ENCODE measurements at regions not wholly inside any gene's neighbourhood (a gene's known extent, or its start where the extent isn't known, plus 50 kb on each side); places are given as distances from the start of the nearest gene placed in this dataset.

DNA sequence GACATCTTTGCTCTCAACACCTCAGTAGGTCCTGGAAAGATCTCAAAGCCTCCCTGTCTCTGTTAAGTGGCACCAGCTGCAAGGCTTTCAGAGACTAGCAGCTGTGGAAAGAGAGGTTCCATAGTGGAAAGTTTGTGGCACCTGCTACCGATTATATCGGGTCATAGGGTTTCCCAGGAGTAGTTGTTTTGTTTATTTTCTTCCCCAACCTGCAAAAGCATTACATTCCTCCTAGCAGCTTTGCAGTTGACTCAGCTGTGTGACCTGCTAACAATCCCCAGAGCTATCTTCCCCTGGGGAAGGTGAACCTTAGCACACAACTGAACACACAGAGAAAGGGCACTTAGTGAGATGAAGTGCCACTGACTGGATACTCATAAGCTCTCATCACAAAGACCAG, 598.9 kb upstream of the GRM7 start:
- Mint-ChIP-seq H3K27me3 (ENCODE audit: low read depth, unreplicated experiment) (no peaks in the 10 kb centered on the region), H3K4me1 (ENCODE audit: low read depth, unreplicated experiment) (no peaks in the 10 kb centered on the region), H3K36me3 (ENCODE audit: low read depth, unreplicated experiment) (no peaks in the 10 kb centered on the region), H3K4me3 (ENCODE audit: unreplicated experiment) (no peak overlapping the region), H3K9me3 (ENCODE audit: unreplicated experiment) (no peaks in the 10 kb centered on the region), H3K27ac (ENCODE audit: unreplicated experiment) (no peak overlapping the region)
- Histone ChIP-seq H3K36me3 (ENCODE audit: insufficient read depth, low read length) (no peaks in the 10 kb centered on the region), H3K9me3 (ENCODE audit: insufficient read depth, low read depth, low read length) (no peaks in the 10 kb centered on the region), H3K27ac (ENCODE audit: low read depth, low read length) (no peak overlapping the region), H3K79me2 (ENCODE audit: insufficient read depth, low read length) (no peaks in the 10 kb centered on the region), H3K4me1 (ENCODE audit: insufficient read depth, low read length) (no peaks in the 10 kb centered on the region), H3K27me3 (ENCODE audit: insufficient read depth, low read length) (no peaks in the 10 kb centered on the region), H4K20me1 (ENCODE audit: insufficient read depth, low read length) (no peaks in the 10 kb centered on the region), H3K4me2 (ENCODE audit: low read length) (no peak overlapping the region), H3K9ac (ENCODE audit: low read length) (no peak overlapping the region), H3K4me3 (ENCODE audit: insufficient read depth, low read depth, low read length) (no peak overlapping the region), H2AFZ (ENCODE audit: low read depth, low read length) (no peak overlapping the region)
- no peak for FAIRE-seq
- TF ChIP-seq CTCF (IDR thresholded peaks at IDR 0.05; ENCODE audit: insufficient read depth, low read depth, low read length) (no peak), EZH2 (IDR thresholded peaks at IDR 0.05; ENCODE audit: insufficient read depth, low read length) (no peak)
- DNase-seq (ENCODE audit: low read depth): no peak

DNA sequence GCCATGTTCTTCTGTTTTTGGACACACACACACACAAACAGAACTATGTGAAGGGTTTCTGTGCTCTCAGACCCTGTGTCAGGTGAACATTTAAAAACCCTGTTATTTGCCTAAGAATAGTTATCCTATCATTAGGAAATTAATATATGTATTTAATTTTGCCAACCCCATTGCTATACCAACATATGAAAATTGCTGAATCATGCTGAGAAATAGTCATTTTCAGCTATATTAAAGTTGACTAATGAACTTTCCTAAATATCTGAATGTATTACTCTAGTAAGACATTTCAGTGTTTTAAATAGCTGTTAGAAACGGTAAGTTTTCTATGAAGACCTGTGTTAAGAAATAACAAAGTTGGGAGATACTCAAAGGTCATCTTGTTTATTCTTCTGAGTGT, 596.9 kb upstream of the GRM7 start:
- no peak overlapping the region for H3K4me3 ChIP-seq (ENCODE audit: insufficient read depth, low read depth, low read length)
- H3K27me3 ChIP-seq (ENCODE audit: insufficient read depth, low read length): no peaks in the 10 kb centered on the region
- H3K9ac ChIP-seq (ENCODE audit: low read length): no peak overlapping the region
- TF ChIP-seq EZH2 (IDR thresholded peaks at IDR 0.05; ENCODE audit: insufficient read depth, low read length): no peak
- no peak for TF ChIP-seq CTCF (IDR thresholded peaks at IDR 0.05; ENCODE audit: insufficient read depth, low read depth, low read length)
- H4K20me1 ChIP-seq (ENCODE audit: insufficient read depth, low read length): no peaks in the 10 kb centered on the region
- H3K27ac Mint-ChIP-seq (ENCODE audit: unreplicated experiment): no peak overlapping the region
- no peaks in the 10 kb centered on the region for H3K4me1 ChIP-seq (ENCODE audit: insufficient read depth, low read length)
- H3K27ac ChIP-seq (ENCODE audit: low read depth, low read length): no peak overlapping the region
- H3K79me2 ChIP-seq (ENCODE audit: insufficient read depth, low read length): no peaks in the 10 kb centered on the region
- no peak overlapping the region for H2AFZ ChIP-seq (ENCODE audit: low read depth, low read length)
- H3K4me2 ChIP-seq (ENCODE audit: low read length): no peak overlapping the region
- no peak for FAIRE-seq
- H3K4me3 Mint-ChIP-seq (ENCODE audit: unreplicated experiment): no peak overlapping the region
- H3K36me3 ChIP-seq (ENCODE audit: insufficient read depth, low read length): no peaks in the 10 kb centered on the region
- H3K9me3 Mint-ChIP-seq (ENCODE audit: unreplicated experiment): peaks cover 3% of the 10 kb centered on the region
- H3K4me1 Mint-ChIP-seq (ENCODE audit: low read depth, unreplicated experiment): no peaks in the 10 kb centered on the region
- no peaks in the 10 kb centered on the region for H3K27me3 Mint-ChIP-seq (ENCODE audit: low read depth, unreplicated experiment)
- H3K9me3 ChIP-seq (ENCODE audit: insufficient read depth, low read depth, low read length): no peaks in the 10 kb centered on the region
- DNase-seq (ENCODE audit: low read depth): no peak
- no peaks in the 10 kb centered on the region for H3K36me3 Mint-ChIP-seq (ENCODE audit: low read depth, unreplicated experiment)

GRCh38 chr3:6264906-6265305, 596.0 kb upstream of the GRM7 start:
- H3K4me3 ChIP-seq (ENCODE audit: insufficient read depth, low read depth, low read length): no peak overlapping the region
- no peak overlapping the region for H3K4me3 Mint-ChIP-seq (ENCODE audit: unreplicated experiment)

More at GRCh38 chr3:6264906-6265305, 596.0 kb upstream of the GRM7 start:
- no peak overlapping the region for H2AFZ ChIP-seq (ENCODE audit: low read depth, low read length)
- H3K27me3 ChIP-seq (ENCODE audit: insufficient read depth, low read length): no peaks in the 10 kb centered on the region
- no peaks in the 10 kb centered on the region for H3K27me3 Mint-ChIP-seq (ENCODE audit: low read depth, unreplicated experiment)
- no peak overlapping the region for H3K27ac Mint-ChIP-seq (ENCODE audit: unreplicated experiment)
- H3K4me1 ChIP-seq (ENCODE audit: insufficient read depth, low read length): no peaks in the 10 kb centered on the region
- no peak overlapping the region for H3K4me2 ChIP-seq (ENCODE audit: low read length)
- TF ChIP-seq EZH2 (IDR thresholded peaks at IDR 0.05; ENCODE audit: insufficient read depth, low read length): no peak
- TF ChIP-seq CTCF (IDR thresholded peaks at IDR 0.05; ENCODE audit: insufficient read depth, low read depth, low read length): no peak
- H3K4me1 Mint-ChIP-seq (ENCODE audit: low read depth, unreplicated experiment): no peaks in the 10 kb centered on the region
- DNase-seq (ENCODE audit: low read depth) (no peak), FAIRE-seq (no peak)
- H3K79me2 ChIP-seq (ENCODE audit: insufficient read depth, low read length): no peaks in the 10 kb centered on the region
- no peak overlapping the region for H3K9ac ChIP-seq (ENCODE audit: low read length)
- H3K36me3 ChIP-seq (ENCODE audit: insufficient read depth, low read length): no peaks in the 10 kb centered on the region
- no peaks in the 10 kb centered on the region for H4K20me1 ChIP-seq (ENCODE audit: insufficient read depth, low read length)
- H3K27ac ChIP-seq (ENCODE audit: low read depth, low read length): no peak overlapping the region
- H3K9me3 ChIP-seq (ENCODE audit: insufficient read depth, low read depth, low read length): no peaks in the 10 kb centered on the region
- no peaks in the 10 kb centered on the region for H3K36me3 Mint-ChIP-seq (ENCODE audit: low read depth, unreplicated experiment)
- H3K9me3 Mint-ChIP-seq (ENCODE audit: unreplicated experiment): peaks cover 3% of the 10 kb centered on the region
